ENCODE measurements at regions not wholly inside any gene's neighbourhood (a gene's known extent, or its start where the extent isn't known, plus 50 kb on each side); places are given as distances from the start of the nearest gene placed in this dataset.

DNA sequence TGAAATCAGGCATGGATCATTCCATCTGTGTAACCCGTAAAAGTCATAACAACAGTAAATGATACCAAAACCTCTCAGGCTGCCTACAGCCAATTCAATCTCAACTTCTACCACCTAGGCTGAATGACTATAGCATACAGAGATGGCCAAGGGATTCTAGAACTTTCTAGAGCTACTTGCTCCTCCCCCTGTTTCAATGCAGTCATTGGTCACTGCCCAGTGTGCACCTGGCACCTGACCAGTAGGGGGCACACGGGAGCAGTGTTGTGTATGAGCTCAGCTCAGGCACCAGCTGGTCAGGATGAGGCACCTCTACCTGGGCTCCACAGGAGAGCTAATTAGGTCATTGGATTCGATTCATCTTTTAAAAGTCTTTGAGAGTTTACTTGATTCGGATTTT, 86.2 kb downstream of the PLEKHG1 start (continued):
- TF ChIP-seq, protein P1, sequence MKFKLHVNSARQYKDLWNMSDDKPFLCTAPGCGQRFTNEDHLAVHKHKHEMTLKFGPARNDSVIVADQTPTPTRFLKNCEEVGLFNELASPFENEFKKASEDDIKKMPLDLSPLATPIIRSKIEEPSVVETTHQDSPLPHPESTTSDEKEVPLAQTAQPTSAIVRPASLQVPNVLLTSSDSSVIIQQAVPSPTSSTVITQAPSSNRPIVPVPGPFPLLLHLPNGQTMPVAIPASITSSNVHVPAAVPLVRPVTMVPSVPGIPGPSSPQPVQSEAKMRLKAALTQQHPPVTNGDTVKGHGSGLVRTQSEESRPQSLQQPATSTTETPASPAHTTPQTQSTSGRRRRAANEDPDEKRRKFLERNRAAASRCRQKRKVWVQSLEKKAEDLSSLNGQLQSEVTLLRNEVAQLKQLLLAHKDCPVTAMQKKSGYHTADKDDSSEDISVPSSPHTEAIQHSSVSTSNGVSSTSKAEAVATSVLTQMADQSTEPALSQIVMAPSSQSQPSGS (IDR thresholded peaks at IDR 0.05; ENCODE audit: low read length) = peak; percentile 73; the same call in 1 of the 2 replicates

Data from H1 (cell line).